RKO (cell line): ENCODE measurements at regions not wholly inside any gene's neighbourhood (a gene's known extent, or its start where the extent isn't known, plus 50 kb on each side); places are given as distances from the start of the nearest gene placed in this dataset.
"Not testable (repeated sequence)": the region's sequence is repeated elsewhere in the genome, so short reads cannot be mapped to it uniquely, and the experiment has no call there.

Experiments used
- DNase-seq: peaks from one replicate; pipeline ENCODE4 v3.0.0-alpha.2; 2016; ENCODE audit warnings: low spot score

DNA sequence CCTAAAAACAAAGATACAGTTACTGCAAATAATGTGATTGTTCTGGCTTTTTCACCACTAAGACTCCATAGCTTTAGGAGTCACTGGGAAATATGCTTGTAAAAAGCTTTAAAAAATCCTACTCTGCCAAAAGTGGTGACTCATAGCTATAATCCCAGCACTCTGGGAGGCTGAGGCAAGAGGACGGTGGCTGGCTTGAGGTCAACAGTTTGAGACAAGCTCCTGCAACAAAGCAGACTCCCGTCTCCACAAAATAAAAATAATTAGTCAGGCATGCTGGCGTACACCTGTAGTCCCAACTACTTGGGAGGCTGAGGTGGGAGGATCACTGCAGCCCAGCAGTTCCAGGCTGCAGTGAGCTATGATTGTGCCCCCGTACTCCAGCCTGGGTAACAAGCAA, 406.4 kb downstream of the HTR1A start:
- peak; percentile 38 for DNase-seq

DNA sequence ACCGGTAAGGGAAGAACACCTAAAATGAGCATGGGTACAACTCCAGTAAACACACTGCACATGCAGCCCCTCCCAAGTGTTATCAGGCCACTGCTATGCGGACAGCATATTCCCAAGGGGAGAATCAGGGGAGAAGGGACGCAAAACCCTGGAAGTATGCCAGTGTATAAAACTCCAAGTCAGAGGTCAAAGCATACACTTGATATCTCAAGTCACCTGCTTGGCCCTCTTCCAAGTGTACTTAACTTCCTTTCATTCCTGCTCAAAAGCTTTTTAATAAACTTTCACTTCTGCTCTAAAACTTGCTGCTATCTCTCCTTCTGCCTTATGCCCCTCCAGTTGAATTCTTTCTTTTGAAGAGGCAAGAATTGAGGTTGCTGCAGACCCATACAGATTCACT, 408.1 kb downstream of the HTR1A start:
- no peak for DNase-seq

DNA sequence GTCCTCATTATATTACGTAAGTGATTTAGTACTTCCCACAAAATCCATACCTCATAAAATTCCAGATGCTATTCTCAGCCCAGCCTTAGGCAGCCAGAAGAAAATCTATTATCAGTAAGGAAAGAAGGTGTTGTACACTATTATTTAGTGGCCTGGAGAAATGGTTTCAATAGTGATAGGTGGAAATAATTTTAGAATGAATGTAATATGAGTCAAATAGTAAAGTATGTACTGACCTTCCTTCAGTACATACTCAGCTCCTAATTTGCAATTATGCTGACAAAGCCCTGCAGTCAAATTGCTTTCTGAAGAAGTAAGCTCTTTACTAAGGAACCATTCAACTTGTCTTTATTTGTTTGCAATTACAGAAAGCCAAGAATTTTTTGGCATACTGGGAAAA, 409.2 kb downstream of the HTR1A start:
- no peak for DNase-seq

DNA sequence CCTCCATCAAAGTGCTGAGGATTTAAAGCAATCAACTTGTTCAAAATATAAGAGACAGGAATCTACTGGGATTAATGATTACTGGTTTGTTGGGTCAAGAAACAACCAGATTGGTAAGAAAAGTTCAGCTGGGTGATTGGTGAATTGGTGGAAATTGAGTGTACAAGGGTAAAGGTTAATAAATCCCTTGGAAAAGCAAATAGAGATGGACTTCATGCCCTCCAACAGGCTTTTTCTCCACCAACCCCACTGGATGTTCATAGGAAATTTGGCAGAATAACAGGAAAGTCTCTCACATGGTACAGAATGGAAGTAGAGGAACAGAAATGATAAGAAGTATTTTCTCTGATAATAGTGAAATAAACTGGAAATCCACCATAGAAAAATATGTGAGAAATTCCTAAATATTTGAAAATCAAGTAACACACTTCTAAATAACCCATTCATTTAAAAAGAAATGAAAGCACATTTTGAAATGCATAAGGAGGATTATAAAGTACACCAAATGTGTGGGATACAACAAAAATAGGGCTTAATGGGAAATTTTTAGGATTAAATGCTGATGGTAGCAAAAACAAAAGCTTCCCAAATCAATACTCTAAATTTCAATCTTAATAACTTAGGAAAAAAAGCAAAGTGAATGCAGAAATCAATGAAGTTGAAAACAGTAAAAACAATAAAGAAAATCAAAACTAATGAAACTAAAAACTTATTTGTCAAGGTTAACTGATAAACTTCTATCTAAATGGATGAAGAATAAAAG, 426.2 kb downstream of the HTR1A start:
- DNase-seq, result no peak

DNA sequence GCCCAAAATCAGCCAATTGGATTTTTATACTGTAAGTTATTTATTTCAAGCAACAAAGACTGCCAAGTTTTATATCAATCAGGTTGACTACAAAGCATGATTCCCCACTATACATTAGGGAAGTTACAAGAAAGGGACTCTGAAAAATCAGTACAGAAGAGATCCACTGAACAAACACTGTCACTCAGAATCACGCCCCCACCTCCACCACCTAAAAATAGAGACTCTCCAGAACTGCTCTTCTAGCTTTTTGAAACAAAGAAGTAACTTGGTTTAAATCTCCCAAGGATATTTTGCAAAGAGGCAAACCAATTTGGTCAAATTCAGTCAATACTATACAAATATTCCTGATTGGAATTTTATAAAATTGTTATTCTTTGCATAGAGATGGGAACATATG, 438.0 kb downstream of the HTR1A start:
- DNase-seq, result no peak

DNA sequence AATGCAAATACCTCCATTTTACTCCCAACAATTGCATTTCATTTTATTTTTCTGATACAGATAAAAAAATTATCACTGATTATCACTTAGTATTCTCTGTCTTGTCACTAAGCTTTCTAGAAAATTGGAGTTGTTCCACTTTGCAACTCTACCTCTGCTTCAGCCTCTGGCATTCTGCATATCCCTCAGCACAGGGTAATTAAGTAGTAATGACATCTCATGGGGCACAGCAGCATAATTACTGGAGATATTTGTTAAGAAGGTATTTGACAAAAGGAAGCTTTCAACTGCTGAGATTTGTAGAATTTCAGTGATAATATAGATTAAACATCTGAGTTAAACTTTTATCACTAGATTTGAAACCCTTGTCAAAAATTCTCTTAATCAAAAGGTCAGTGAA, 446.2 kb downstream of the HTR1A start:
- DNase-seq, result no peak

DNA sequence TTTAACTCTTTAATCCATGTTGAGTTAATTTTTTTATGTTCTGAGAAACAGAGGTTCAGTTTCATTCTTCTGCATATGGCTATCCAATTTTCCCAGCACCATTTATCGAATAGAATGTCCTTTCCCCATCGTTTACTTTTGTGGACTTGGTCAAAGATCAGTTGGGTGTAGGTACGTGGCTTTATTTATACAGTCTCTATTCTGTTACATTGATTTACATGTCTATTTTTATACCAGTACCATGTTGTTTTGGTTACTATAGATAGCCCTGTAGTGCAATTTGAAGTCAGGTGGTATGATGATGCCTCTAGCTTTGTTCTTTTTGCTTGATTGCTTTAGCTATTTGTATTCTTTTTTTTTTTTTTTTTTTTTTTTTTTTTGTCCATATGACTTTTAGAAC, 462.0 kb downstream of the HTR1A start:
- no peak for DNase-seq

DNA sequence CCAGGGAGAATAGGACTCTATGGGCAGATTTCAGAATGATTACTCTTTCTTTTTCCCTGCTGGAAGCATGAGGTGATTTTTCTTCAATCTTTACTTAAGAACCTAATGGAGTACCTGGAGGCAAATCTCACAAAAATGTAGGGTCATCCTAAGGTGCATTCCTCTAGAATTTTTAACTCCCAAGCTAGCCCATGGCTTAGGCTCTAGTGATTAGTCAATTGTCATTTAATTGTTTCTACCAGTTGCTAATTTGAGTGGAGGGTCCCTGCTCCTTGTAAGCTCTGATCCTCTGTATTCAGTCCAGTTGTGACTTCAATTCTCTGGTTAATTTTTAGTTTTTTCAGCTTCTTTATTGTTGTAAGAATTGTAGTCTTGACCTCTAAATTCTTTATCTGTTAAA, 467.0 kb downstream of the HTR1A start:
- no peak for DNase-seq

DNA sequence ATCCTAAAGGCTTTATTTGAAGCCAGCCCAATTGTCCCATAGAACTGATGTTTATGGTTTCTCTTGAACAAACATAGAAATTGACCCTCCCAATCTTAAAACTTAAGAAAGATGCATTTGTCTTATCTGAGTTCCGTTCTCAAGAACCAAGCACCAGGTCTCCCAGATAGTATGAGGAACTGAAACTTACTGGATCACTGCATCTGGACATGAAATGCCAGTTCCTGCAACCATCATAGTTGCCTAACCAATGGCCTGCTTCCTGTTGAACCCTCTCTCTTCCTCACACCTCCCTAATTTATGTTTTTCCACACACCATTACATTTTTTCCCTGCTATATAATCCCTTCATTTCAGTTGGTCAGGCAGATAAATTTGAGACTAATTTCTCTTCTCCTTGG, 478.9 kb downstream of the HTR1A start:
- no peak for DNase-seq

DNA sequence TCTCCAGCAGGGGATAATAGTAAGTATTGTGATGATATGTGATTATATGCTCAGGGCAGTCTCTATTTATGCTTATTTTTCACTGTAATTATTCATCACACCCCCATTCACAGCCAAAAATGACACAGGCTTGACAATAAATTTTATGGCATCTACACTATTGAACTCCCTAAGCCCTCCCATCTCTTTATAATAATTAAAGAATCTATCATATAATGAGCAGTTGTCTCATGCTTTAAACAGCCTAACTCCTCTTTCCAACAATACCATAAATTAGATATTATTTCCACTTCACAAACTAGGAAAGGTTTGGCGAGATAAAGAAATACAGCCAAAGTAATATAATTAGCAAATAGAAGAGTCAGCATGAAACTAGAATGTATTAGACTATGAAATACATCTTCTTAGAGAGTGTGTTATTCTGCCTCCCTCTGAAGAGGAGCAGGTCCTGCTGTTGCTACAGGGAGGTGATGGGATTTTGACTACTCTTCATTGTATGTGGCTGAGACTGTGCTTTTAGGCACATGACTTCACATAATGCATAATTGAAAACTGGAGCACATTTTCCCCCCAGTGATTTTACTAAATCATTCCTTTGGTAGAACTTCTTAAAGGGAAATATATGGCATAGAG, 488.8 kb downstream of the HTR1A start:
- no peak for DNase-seq

DNA sequence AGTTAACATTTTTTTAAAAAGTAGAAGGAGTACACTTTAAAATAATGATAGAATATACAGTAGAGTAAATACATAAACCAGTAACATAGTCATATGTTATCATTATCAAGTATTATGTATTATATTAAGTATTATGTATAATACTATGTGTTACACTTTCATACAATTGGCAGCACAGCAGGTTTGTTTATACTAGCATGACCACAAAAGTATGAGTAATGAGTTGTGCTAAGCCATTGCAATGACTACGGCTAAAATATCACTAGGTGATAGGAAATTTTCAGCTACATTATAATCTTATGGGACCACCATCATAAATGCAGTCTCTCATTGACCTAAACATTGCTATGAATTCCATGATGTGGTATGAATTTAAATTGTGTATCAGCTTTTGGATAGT, 506.0 kb downstream of the HTR1A start:
- no peak for DNase-seq

DNA sequence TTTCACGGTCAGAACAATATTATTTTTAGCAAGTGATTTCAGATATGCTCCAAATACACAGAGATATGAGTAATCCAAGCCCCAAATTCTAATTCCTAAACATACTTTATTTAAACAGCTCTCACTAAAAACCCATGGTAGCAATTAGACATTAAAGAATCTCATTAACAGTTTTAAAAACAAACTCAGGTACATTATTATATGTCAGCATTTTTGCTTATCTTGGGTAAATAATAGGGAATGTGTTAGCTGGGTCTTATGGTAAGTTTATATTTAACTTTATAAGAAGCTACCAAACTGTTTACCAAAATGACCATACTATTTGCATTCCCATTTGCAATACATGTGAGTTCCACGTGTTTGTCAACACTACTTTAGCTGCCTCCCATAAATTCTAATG, 511.1 kb downstream of the HTR1A start:
- DNase-seq, result no peak

DNA sequence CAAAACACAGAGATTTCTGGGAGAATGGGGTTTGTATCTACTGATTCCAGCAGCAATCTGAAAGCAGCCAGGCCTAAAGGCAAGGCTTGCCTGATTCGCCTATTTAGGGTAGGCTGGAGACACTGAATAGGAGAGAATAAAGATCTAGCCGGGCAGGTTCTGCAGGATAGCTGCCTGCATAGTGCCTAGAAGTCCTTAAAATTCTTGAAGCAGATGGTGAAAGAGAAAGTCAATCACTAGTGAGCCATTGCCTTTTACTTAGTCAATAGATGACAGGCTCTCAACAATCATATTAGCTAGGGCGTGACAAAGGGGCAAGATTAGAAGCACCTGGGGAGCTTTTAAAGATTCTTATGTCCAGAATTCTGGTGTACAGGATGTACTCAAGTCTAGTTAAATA, 522.7 kb downstream of the HTR1A start:
- no peak for DNase-seq

DNA sequence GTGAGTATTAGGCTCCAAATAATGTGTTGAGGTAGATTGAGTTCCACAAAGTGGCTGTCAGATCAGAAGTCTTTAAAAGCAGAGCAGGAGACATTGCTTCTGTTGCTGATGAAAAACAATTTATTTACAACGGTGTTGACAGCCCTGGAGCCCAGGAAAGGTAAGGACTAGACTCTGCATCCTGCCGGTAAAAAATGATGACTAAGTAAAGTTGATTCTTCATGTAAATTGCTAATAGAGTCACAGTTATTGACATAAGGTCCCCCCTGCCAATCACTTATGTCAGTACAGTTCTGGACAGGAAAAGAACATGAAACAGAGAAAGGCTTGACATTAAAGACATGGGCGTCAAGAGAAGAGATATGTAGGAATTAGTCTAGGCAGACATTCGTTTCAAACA, 552.5 kb downstream of the HTR1A start:
- DNase-seq, result no peak

DNA sequence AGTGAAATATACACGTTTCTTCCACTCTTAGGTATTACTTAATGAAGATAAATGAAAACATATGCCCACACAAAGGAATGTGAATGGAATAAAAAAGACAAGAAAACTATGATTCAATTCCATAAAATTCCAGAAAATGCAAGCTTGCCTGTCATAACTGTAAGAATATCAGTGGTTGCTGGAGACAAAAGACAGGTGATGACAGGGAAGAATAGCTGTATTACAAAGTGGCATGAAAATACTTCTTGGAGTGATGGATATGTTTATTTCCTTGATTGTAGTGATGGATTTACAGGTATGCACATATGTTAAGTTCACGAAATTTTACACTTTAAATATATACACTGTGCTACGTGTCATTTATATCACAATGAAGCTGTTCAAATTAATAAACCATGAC, 553.3 kb downstream of the HTR1A start:
- no peak for DNase-seq

DNA sequence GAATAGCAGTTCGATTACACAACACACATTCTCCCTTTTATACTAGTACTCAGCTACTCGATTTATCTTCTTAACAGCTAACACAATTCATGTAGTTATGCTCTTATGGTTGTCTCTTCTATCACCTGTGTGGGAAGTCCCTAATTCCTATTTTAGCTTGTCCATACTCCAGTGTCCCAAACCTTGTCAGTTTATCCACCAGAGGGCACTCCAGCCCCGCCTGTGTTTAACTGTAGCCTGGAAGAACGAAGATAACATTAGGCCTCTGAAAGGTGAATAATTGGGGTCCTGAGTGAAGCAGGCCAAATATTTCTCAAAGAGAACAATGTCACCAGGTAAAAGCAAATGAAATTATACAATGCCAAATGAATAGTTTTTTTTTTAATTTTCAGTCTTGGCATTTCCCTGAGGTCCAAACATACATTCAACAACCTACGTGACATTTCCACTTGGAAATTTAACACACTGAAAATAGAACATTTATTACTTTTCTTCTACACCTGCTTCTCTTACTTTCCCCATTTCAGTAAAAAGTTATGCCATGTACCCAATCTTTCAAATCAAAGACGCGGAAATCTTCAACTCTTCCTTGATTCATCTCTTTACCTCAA, 560.7 kb downstream of the HTR1A start:
- peak; percentile 61 for DNase-seq

DNA sequence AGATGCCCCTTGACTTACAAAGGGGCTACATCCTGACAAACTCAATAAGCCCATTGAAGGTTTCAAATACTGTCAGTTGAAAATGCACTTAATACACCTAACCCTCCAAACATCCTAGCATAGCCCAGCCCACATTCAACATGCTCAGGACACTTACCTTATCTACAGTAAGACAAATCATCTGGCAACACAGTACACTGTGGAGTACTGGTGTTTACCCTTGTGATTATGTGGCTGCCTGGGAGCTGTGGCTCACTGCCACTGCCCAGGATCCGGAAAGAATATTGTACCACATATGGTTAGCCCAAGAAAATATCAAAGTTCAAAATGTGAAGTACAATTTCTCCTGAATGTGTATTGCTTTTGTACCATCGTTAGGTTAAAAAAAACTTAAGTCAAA, 562.2 kb downstream of the HTR1A start:
- DNase-seq, result no peak

DNA sequence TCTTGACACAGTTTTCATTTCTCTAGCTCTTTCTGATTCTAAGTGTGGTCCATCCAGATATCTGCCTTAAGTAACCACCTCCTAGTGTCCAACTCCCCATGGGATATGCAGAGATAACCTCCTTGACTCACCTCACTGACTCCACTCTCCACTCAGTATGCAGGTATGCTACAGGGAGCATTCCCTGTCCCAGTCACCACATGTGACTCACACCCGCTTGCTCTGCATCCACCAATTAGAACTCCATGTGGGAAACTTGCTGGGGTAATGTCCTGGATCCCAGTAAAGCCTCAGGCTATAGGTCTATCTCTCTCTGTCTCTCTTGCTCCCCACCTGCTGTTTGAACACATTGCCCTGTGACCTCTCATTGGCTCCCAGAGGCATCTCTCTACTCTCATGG, 563.9 kb downstream of the HTR1A start:
- DNase-seq, result peak; percentile 56

DNA sequence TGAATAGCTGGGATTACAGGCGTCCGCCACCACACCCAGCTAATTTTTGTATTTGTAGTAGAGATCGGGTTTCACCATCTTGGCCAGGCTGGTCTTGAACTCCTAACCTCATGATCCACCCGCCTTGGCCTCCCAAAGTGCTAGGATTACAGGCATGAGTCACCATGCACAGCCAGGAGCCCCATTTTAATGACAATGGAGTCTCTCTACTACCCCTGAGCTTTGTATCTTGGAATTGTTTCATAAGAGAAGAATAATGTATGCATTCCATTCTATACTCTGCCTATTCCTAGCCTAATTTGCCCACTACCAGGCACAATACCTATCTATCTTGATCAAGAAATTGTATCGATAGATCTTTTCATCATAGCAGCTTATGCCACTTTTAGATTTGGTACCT, 574.1 kb downstream of the HTR1A start:
- not testable (repeated sequence) for DNase-seq

DNA sequence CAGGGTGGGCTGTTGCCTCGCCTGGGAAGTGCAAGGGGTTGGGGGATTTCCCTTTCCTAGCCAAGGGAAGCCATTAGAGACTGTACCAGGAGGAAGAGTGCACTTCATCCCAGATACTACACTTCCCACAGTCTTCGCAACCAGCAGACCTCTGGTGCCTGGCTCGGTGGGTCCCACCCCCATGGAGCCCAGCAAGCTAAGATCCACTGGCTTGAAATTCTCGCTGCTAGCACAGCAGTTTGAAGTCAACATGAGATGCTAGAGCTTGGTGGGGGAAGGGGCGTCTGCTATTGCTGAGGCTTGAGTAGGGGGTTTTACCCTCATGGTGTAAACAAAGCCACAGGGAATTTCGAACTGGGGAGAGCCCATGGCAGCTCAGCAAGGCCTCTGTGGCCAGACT, 586.4 kb downstream of the HTR1A start:
- DNase-seq, result no peak

DNA sequence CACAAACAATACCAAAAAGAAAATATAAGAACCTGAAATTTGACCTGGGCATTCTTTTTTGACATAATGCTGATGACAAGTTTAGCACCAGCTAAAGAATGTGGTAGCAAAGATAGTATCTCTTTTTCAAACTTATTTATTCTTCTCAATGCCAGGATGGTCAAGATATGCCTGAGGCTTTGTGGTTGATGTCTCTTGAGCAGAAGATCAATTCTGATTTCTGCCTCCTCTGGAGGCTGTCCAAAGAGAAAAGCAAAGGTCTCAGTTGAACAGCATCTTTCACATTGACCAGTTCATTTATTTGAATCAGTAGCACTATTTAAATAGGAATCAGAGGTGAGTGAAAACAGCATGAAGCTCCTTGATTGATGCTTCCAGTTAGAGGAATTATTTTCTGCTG, 588.2 kb downstream of the HTR1A start:
- DNase-seq, result no peak

DNA sequence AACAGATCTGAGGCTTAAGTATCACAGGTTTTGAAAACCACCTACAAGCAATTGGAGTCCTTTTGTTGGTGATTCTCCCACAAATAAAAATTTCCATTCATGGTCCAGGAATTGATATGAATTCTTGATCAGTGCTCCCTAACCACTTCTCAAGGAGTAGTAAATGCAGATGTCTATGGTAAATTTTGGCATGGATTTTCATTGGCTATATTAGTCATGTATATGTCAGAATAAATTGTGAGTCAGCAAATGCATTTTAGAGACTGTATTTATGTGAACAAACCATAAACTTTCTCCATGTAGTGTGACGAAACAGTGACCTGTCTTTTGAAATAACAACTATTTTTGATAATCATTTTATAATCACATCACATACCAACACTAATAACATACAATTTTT, 611.1 kb downstream of the HTR1A start:
- peak; percentile 1 for DNase-seq

DNA sequence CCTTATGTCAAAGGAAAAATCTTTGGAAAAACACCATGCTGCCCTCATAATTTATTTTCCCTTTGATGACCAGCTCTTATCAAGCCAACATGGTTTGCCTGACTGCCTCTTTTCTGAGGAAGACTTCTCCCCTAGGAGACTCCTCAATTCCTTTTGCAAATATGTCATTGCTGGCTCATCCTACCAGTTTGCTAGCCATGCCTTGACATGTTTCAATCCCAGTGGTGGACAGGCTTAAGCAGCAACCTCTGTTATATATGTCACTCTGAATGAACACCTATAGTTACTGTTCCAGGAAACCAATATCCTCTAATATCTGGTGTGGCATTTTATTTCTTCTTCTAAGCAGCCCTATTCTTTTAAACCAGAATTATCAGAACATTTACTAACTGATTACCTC, 615.8 kb downstream of the HTR1A start:
- no peak for DNase-seq

DNA sequence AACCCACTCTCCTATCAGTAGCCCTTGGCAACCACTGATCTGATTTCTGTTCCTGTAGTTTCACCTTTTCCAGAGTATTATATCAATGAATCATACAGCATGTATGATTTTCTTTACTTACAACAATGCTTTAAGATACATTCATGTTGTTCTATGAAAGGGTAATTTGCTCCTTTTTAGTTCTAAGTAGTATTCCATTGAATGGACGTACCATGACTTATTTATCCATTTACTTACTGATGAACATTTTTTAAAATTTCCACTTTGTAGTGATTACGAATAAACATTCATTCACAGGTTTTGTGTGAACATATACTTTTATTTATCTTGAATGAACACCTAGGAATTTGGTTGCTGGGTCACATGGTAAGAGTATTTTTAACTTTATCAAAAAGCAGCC, 620.8 kb downstream of the HTR1A start:
- DNase-seq, result no peak
